GM12891 (cell line): ENCODE measurements at regions not wholly inside any gene's neighbourhood (a gene's known extent, or its start where the extent isn't known, plus 50 kb on each side); places are given as distances from the start of the nearest gene placed in this dataset.
"Not testable (repeated sequence)": the region's sequence is repeated elsewhere in the genome, so short reads cannot be mapped to it uniquely, and the experiment has no call there.

Source experiments
- DNase-seq: peaks from one replicate; pipeline ENCODE4 v3.0.0; 2011; ENCODE audit warnings: low spot score; ENCODE audit not compliant: insufficient read length
- FAIRE-seq: peaks from 2 replicates; lab custom pipeline; 2011; peaks lifted over from hg19 to GRCh38; lab: Jason Lieb, UNC
- PAX5 ChIP-seq: IDR thresholded peaks from 2 replicates; pipeline ENCODE4 v1.6.1; 2011; ENCODE audit warnings: low read length, moderate library complexity, mild to moderate bottlenecking; ENCODE audit not compliant: insufficient read depth, severe bottlenecking
- POLR2A ChIP-seq: IDR thresholded peaks from 2 replicates; pipeline ENCODE4 v1.6.1; 2011; ENCODE audit warnings: low read depth, low read length, control low read depth
- POLR2AphosphoS5 ChIP-seq: IDR thresholded peaks from 2 replicates; pipeline ENCODE4 v1.6.1; 2011; ENCODE audit warnings: low read depth, low read length, control low read depth
- POU2F2 ChIP-seq: IDR thresholded peaks from 2 replicates; pipeline ENCODE4 v1.6.1; 2011; ENCODE audit warnings: low read depth, mild to moderate bottlenecking, control low read depth, low read length, moderate library complexity
- SPI1 ChIP-seq: IDR thresholded peaks from 2 replicates; pipeline ENCODE4 v1.6.1; 2011; ENCODE audit warnings: low read depth, low read length, control low read depth
- TAF1 ChIP-seq: IDR thresholded peaks from 2 replicates; pipeline ENCODE4 v1.6.1; 2011; ENCODE audit warnings: low read depth, low read length, control low read depth

DNA sequence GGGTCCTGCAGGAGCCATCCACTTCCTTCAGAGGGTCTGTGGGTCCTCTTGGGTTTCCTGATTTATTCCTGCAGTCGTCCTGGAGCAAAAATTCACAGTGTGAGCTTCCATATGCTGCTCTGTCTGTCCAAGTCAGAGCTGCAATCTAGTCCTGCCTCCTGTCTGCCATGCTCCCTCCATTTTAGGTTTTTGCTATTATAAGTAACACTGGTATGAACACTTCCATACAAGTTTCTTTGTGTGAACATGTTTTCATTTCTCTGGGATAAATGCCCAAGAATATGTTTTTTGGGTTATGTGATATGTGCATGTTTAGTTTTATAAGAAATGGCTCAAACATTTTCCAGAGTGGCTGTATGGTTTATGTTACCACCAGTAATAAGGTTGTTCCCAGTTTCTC, 188.1 kb downstream of the ACTR3B start:
- DNase-seq (no peak), FAIRE-seq (no peak)
- TF ChIP-seq POU2F2 (no peak), SPI1 (no peak), POLR2AphosphoS5 (no peak), POLR2A (no peak), TAF1 (no peak), PAX5 (no peak)

DNA sequence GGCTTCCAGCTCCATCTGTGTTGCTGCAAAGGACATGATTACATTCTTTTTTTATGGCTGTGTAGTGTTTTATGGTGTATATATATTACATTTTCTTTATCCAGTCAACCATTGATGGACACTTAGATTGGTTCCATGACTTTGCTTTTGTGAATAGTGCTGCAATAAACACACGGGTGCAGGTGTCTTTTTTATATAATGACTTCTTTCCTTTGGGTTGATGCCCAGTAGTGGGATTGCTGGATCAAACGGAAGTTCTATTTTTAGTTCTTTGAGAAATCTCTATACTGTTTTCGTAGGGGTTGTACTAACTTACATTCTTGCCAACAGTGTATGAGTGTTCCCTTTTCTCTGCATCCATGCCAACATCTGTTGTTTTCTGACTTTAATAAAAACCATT, 189.7 kb downstream of the ACTR3B start:
- no peak for FAIRE-seq
- no peak for DNase-seq
- TF ChIP-seq POLR2A (no peak), PAX5 (no peak), TAF1 (no peak), POU2F2 (no peak), POLR2AphosphoS5 (no peak), SPI1 (no peak)

DNA sequence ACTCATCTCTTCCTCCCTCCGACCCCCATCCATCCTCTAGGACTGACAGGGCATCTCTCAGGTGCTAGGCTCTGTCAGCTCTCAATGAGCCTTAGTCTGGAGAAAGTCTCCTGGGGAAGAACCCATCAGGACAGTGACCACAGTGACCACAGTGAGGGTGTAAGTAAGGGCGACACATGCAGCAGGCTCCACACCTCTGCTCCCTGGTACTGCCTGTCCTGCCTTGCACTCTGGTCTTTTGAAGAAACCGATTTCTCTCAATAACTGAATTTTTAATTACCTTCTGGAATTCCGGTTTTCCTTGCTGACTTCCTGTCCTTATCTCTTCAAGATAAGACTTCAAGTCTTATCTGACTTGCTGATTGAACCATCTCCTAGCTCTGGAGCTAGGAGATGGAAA, 190.2 kb downstream of the ACTR3B start:
- TF ChIP-seq POLR2A (no peak), SPI1 (no peak), POLR2AphosphoS5 (no peak), TAF1 (no peak), POU2F2 (no peak), PAX5 (no peak)
- no peak for DNase-seq
- no peak for FAIRE-seq

DNA sequence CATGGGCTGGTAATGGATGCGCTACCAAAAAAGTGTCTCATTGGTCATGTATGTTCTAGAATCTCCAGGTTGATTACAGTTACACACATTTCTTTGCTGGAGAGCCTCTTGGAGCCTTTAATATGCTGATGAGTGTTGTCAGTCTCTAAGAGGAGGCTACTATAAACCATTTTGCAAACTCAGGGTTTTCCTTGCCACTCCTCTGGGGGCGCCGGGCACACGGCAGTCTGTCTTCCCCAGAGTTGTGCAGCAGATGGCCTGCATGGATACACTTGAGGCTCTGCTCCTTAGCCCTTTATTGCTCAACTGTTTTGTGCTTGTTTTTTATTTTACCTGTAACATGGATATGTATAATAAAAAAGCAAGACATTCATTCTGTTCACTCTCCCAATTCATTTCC, 196.5 kb downstream of the ACTR3B start:
- TF ChIP-seq TAF1: no peak
- TF ChIP-seq SPI1: no peak
- no peak for TF ChIP-seq POLR2A
- TF ChIP-seq POLR2AphosphoS5: no peak
- TF ChIP-seq PAX5: no peak
- TF ChIP-seq POU2F2: no peak
- FAIRE-seq: no peak
- DNase-seq: no peak

DNA sequence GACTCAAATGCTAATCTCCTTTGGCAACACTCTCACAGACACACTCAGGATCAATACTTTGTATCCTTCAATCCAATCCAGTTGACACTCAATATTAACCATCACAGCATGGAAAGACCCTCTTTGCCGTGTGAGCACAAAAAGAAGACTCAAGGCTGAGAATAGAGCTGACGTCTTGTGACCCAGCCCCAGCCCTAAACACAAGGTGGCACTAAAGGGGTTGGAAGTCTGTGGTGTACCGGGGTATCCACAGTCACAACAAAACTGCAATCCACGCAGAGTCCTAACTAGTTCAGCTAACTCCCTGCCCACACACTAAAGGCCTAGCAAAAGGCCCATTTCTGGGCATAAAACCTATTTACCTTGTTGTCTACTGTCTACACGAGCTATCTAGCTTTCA, 200.1 kb downstream of the ACTR3B start:
- FAIRE-seq (no peak), DNase-seq (no peak)
- no peak for TF ChIP-seq PAX5
- no peak for TF ChIP-seq TAF1

DNA sequence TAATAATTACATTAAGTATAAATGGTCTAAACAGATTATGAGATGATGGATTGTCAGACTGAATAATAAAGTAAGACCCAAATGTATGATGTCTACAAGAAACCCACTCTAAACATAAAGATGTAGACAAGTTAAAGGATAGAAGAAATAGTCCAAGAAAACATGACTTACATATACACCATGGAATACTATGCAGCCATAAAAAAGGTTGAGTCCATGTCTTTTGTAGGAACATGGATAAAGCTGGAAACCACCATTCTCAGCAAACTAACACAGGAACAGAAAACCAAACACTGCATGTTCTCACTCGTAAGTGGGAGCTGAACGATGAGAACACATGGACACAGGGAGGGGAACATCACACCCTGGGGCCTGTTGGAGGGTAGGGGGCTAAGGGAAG, 202.2 kb downstream of the ACTR3B start:
- not testable (repeated sequence) for DNase-seq, FAIRE-seq

DNA sequence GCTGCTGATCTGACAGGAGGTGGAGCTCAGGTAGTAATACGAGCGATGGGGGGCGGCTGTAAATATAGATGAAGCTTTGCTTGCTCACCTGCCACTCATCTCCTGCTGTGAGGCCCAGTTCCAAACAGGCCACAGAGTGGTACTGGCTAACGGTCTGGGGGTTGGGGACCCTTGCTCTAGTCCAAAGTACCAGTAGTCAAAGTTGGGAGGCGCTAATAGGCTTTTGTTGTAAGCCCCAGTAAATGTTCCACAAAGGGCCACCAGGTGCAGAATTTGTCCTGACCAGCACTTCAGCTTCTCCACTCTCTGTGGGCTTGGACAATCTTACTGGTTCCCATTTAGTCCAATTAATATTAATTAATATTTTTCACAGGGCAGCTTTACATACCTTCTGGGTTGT, 206.6 kb downstream of the ACTR3B start:
- DNase-seq (no peak), FAIRE-seq (no peak)

DNA sequence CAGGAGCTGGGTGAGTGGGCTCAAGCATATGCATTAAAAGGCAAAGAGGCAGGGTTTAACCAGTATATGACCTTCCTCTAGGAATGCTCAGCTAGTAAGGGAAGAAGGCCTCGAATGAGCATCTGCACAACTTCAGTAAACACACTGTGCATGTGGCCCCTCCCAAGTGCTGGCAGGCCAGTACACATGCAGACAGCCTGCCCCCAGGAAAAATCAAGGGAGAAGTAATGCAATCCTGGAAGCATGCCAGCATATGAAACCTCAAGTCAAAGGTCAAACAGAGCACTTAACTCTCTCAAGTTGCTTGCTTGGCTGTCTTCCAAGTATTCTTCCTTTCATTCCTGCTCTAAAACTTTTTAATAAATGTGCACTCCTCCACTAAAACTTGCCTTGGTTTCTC, 208.4 kb downstream of the ACTR3B start:
- no peak for DNase-seq
- FAIRE-seq: no peak
- TF ChIP-seq POLR2AphosphoS5 (no peak), POU2F2 (no peak), PAX5 (no peak), SPI1 (no peak), POLR2A (no peak), TAF1 (no peak)

More for the DNA sequence above, 206.6 kb downstream of the ACTR3B start:
- TF ChIP-seq SPI1 (no peak), POLR2AphosphoS5 (no peak), POLR2A (no peak), POU2F2 (no peak), PAX5 (no peak), TAF1 (no peak)

DNA sequence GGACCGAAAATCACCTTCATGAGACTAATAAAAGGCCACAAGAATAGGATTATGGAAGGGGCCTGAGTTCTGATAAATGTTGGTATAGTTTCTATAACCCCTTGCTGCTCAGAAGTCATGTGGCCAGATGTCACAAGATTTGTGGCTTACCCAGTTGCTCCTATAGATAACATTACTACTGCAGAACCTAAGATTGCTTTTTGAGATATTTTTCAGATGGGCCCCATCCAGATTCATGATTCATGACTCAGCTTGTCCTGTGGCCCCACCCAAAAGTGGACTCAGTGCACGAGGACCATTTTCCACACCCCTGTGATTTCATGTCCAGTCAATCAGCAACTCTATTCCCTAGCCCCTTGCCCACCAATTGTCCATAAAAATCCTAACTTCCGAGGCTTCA, 209.0 kb downstream of the ACTR3B start:
- DNase-seq: no peak
- no peak for FAIRE-seq
- TF ChIP-seq PAX5: no peak
- no peak for TF ChIP-seq SPI1

GRCh38 chr7:152969335-152969734, 209.8 kb downstream of the ACTR3B start:
- FAIRE-seq (no peak), DNase-seq (no peak)
- no peak for TF ChIP-seq POLR2A
- TF ChIP-seq SPI1: no peak
- no peak for TF ChIP-seq TAF1
- TF ChIP-seq POU2F2: no peak
- no peak for TF ChIP-seq POLR2AphosphoS5
- no peak for TF ChIP-seq PAX5

GRCh38 chr7:152969839-152970238, 210.3 kb downstream of the ACTR3B start:
- no peak for TF ChIP-seq SPI1
- FAIRE-seq: no peak
- DNase-seq: no peak
